GM18511 (cell line): ENCODE measurements at regions not wholly inside any gene's neighbourhood (a gene's known extent, or its start where the extent isn't known, plus 50 kb on each side); places are given as distances from the start of the nearest gene placed in this dataset.
"Not testable (repeated sequence)": the region's sequence is repeated elsewhere in the genome, so short reads cannot be mapped to it uniquely, and the experiment has no call there.

Experiments used
- ATAC-seq: cut with Tn5 transposase; IDR thresholded peaks from one replicate; pipeline ENCODE4 v1.9.1; 2021; ENCODE audit warnings: mild to moderate bottlenecking, moderate library complexity; ENCODE audit not compliant: unreplicated experiment

DNA sequence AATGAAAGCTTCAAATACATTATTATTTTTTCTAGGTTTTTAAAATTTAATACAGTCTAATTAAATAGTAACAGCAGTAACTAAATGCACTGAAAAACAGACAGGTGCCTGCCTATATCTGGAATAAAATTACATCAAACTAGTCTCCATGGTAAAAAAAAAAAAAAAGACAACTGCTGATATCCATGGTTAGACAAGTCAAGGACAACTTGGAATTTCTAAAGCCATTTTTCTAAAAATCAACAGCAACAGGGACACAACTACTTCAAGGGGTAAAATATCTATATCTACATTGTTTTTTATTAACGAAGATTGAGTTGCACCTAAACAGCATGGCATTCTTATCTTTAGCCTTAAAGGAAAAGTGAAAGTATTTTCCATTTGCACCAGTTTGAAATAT, 74.7 kb upstream of the VPREB1 start:
- ATAC-seq: no peak

- ATAC-seq: no peak
Observed at GRCh38 chr22:22168941-22169867, 75.4 kb upstream of the VPREB1 start.

GRCh38 chr22:22168190-22168940, 76.2 kb upstream of the VPREB1 start:
- ATAC-seq: peak; percentile 51

DNA sequence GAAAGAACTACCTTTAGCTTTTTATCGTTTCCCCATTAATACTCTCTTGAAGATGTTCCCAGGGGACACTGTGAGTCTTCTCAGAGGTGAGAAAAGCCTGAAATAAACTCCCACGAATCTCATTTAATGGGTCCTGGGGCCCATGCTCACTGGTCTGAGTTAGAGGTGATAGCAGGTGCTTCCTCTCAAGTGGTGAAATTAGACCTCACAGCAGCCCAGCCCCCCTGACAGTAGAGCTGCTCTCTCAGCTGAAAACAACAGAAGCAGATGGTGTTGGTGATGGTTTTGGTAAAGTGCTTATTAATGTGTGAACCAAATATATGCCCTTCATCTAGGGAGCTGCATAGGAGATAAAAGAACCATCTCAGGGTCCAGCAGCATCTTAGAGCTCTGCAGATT, 76.8 kb upstream of the VPREB1 start:
- no peak for ATAC-seq

- no peak for ATAC-seq
Observed at GRCh38 chr22:22166941-22167713, 77.5 kb upstream of the VPREB1 start.

- ATAC-seq: no peak
Observed at GRCh38 chr22:22165936-22166710, 78.5 kb upstream of the VPREB1 start.

DNA sequence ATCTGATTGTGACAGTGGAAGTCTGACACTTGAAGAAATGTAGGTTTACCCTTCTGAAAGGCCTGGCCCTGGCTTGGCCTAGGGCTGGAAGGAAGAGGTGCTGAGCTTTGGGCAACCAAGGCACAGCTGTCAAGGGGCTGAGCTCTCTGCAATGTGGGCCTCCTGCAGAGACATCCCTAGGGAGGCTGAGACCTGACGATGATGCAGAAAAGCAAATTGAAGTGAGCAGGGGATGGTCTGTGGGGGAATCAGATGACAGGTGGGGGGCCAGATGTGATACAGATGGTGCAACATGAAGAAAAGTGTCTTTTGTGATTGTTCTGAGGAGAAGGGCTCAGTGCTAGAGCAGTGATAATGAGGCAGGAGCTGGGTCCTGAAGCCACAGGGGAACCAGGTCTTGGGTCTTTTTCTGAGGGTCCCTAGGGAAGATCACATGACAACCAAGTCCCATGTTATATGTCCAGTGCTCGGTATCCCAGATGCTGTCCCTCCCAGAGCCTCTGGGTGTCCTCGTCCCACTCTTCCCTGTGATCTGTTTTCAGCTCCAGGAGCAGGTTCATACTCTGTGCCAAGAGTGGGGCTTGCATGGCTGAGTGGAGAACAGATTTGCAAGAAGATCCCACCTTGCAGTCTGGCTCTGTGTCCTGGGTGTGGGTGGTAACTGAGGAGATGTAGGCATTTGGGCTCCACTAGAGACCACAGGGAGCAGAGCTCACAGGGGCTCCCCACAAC, 79.9 kb upstream of the VPREB1 start:
- no peak for ATAC-seq

DNA sequence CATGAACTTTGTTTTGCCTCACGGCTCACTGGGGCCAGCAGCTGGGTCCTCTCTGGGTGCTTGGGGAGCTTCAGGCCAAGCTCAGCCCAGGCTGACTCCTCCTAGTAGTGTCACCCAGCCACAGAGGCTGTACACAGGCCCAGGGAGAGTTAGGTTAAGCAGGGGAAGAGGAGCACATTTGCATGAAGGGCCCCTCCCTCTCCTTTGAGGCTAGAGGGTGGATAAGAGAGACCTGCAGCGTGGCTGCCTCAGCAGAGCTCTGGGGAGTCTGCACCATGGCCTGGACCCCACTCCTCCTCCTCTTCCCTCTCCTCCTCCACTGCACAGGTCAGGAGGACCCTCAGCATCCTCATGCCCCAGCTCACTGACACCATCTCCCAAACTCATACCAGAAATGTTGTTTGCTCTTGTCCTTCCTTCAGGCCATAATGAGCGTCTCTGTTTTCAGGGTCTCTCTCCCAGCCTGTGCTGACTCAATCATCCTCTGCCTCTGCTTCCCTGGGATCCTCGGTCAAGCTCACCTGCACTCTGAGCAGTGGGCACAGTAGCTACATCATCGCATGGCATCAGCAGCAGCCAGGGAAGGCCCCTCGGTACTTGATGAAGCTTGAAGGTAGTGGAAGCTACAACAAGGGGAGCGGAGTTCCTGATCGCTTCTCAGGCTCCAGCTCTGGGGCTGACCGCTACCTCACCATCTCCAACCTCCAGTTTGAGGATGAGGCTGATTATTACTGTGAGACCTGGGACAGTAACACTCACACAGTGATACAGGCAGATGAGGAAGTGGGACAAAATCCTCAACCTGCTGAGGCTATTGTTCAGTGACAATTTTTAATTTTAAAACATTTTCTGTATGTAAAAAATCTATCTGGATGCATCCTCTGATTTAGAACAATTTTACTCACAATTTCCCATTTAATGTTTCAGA, 82.4 kb upstream of the VPREB1 start:
- peak; percentile 93 for ATAC-seq

DNA sequence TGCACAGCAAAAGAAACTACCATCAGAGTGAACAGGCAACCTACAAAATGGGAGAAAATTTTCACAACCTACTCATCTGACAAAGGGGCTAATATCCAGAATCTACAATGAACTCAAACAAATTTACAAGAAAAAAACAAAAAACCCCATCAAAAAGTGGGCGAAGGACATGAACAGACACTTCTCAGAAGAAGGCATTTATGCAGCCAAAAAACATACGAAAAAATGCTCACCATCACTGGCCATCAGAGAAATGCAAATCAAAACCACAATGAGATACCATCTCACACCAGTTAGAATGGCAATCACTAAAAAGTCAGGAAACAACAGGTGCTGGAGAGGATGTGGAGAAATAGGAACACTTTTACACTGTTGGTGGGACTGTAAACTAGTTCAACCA, 83.8 kb upstream of the VPREB1 start:
- not testable (repeated sequence) for ATAC-seq

- ATAC-seq: no peak
Observed at GRCh38 chr22:22159384-22159783, 85.2 kb upstream of the VPREB1 start.

GRCh38 chr22:22158965-22159364, 85.6 kb upstream of the VPREB1 start:
- no peak for ATAC-seq

DNA sequence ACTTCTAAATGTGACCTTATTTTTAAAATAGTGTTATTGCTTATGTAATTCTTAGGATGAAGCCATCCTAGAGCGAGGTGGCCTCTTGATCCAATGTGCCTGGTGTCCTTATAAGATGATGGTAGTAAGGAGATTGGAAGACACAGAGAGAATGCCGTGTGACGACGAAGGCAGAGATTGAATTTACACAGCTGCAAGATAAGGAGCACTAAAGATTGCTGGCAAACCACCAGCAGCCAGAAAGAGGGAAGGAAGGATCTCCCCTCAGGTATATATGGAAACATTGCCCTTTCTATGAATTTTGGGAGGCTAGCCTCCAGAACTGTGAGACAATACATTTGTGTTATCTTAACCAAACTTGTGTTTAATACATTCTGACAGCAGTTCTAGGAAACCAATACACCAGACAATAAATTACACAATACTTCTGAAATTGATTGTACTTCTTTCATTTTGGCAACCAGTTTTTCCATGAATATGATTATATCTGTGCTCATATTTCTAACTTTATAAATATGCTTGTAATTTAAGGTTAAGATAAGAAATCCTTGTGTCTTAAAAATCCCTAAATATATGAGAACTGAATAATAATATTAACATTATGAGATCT, 86.3 kb upstream of the VPREB1 start:
- no peak for ATAC-seq

DNA sequence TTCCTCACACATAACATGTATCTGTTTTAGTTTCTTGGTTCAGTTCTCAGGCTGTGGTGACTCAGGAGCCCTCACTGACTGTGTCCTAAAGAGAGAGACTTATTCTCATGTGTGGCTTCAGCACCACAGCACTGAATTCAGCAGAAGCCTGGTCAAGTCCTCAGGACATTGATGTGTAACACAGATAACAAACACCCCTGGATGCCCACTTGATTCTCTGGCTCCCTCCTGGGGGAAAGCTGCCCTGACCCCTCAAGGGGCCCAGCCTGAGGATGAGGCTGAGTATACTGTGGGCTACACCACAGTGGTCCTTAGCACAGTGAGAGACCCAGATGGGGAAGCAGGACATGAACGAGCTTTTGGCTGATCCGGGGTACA, 87.2 kb upstream of the VPREB1 start:
- peak; percentile 32 for ATAC-seq

DNA sequence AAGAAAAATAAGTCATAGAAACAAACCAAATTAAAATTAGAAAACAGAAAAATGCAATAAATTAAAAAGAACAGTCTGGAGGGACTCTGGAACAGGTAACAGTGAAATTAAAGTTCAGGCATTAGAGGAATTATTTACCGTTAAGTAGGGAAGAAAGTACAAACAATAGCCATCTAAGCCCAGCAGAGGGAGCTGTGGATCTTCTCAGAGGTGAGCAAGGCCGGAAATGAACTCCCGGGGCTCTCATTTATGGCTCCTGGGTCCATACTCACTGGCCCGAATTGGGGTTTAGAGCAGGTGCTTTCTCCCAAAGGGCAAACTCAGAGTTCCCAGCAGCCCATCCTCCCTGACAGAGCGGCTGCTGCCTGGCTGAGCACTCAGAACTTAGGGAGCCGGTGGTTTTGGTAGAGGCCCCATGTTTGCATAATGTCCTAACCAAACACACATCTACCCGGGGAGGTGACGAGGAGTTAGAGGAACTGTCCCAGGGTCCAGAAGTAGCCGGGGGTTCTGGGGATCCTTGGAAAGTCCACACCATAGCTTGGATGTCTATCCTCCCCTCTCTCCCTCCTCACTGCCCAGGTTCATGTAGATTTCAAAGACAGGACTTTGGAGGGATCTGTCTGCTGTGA, 87.8 kb upstream of the VPREB1 start:
- ATAC-seq: peak; percentile 58

DNA sequence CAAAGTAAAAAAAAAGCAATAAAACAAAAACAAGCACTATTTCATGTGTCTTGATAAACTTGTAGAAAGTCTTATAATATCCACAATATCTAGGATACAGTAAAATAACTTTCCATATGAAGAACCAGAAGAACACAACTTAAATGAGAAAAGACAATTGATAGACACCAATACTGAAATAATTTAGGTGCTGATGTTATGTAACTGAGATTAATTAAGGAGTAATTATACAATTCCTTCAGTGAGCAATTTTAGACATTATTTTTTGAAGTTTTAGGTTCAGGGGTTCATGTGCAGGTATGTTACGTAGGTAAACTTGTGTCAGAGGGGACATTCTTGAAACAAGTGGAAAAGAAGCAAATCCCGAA, 88.3 kb upstream of the VPREB1 start:
- no peak for ATAC-seq

GRCh38 chr22:22155607-22156006, 89.0 kb upstream of the VPREB1 start:
- ATAC-seq: no peak

- ATAC-seq: no peak
Observed at GRCh38 chr22:22155146-22155545, 89.4 kb upstream of the VPREB1 start.

DNA sequence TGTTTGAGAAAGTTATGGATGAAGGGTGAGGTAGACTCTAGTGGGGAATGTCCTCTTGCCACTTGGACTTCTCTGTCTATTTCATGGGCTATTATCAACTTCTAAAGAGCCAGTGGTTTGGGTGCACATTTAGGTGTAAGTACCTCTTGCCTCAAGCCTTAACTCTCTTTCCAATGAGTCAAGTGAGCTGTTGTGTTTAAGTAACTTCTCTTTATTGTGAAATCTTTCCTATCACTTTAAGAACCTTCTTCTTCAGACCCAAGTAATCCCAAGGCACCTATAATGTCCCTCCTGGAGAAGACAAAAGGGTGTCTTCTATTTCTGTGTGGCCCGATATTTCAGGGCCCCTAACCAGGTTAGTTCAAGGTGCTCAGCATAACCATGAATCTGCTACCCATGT, 90.5 kb upstream of the VPREB1 start:
- ATAC-seq: no peak
